Upper lobe of right lung (tissue), 1 donor: ENCODE measurements at regions not wholly inside any gene's neighbourhood (a gene's known extent, or its start where the extent isn't known, plus 50 kb on each side); places are given as distances from the start of the nearest gene placed in this dataset.
"Not testable (repeated sequence)": the region's sequence is repeated elsewhere in the genome, so short reads cannot be mapped to it uniquely, and the experiment has no call there.

Source experiments
- ATAC-seq: fragments of 200-7000 bp; cut with Tn5 transposase; one replicate; pipeline ENCODE4 v1.9.1; 2020; ENCODE audit warnings: mild to moderate bottlenecking, moderate library complexity
- DNase-seq: peaks from one replicate; pipeline ENCODE4 v3.0.0-alpha.2; 2020
- H3K27ac ChIP-seq: fragments of 200-600 bp; one replicate; pipeline ENCODE4 v1.8.0; 2022
- H3K27me3 ChIP-seq: fragments of 200-600 bp; one replicate; pipeline ENCODE4 v1.8.0; 2022; ENCODE audit warnings: mild to moderate bottlenecking
- H3K36me3 ChIP-seq: fragments of 200-600 bp; one replicate; pipeline ENCODE4 v1.8.0; 2022
- H3K4me1 ChIP-seq: fragments of 200-600 bp; one replicate; pipeline ENCODE4 v1.8.0; 2022
- H3K4me3 ChIP-seq: fragments of 200-600 bp; one replicate; pipeline ENCODE4 v1.8.0; 2022; ENCODE audit warnings: mild to moderate bottlenecking
- H3K9me3 ChIP-seq: fragments of 200-600 bp; one replicate; pipeline ENCODE4 v1.8.0; 2022
- intact Hi-C: fragments of 100-400 bp; cut with DNase I; formaldehyde crosslinking; loops from one replicate; pipeline ENCODE4 v1.11.0; 2022
- TF ChIP-seq, protein P1 (sequence below): fragments of 200-600 bp; IDR thresholded peaks from one replicate; pipeline ENCODE4 v1.8.0; 2022; ENCODE audit warnings: antibody characterized with exemption
- donor health status: DM: no; HTN: yes; CAD: no; lungs with severe emphysema.

- Histone ChIP-seq H3K4me1 (no peaks in the 10 kb centered on the region), H3K27me3 (no peaks in the 10 kb centered on the region), H3K27ac (no peak overlapping the region), H3K4me3 (no peak overlapping the region), H3K9me3 (no peaks in the 10 kb centered on the region), H3K36me3 (no peaks in the 10 kb centered on the region)
- DNase-seq (no peak), ATAC-seq (no peak)
- TF ChIP-seq, protein P1, sequence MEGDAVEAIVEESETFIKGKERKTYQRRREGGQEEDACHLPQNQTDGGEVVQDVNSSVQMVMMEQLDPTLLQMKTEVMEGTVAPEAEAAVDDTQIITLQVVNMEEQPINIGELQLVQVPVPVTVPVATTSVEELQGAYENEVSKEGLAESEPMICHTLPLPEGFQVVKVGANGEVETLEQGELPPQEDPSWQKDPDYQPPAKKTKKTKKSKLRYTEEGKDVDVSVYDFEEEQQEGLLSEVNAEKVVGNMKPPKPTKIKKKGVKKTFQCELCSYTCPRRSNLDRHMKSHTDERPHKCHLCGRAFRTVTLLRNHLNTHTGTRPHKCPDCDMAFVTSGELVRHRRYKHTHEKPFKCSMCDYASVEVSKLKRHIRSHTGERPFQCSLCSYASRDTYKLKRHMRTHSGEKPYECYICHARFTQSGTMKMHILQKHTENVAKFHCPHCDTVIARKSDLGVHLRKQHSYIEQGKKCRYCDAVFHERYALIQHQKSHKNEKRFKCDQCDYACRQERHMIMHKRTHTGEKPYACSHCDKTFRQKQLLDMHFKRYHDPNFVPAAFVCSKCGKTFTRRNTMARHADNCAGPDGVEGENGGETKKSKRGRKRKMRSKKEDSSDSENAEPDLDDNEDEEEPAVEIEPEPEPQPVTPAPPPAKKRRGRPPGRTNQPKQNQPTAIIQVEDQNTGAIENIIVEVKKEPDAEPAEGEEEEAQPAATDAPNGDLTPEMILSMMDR = no peak
- intact Hi-C loops = no loop called here
Measured at GRCh38 chrX:821327-822107, 190.9 kb downstream of the SHOX start.

- intact Hi-C loops = no loop called here
- Histone ChIP-seq H3K4me1 (no peaks in the 10 kb centered on the region), H3K27ac (no peak overlapping the region), H3K27me3 (no peaks in the 10 kb centered on the region), H3K4me3 (no peak overlapping the region), H3K36me3 (no peaks in the 10 kb centered on the region), H3K9me3 (no peaks in the 10 kb centered on the region)
- TF ChIP-seq, protein P1 = no peak
- no peak for DNase-seq
- no peak for ATAC-seq
Measured at GRCh38 chrX:819684-820083, 189.1 kb downstream of the SHOX start.

- no peaks in the 10 kb centered on the region for H3K36me3 ChIP-seq
- H3K27ac ChIP-seq = no peak overlapping the region
- DNase-seq = no peak
- no peak overlapping the region for H3K4me3 ChIP-seq
- no peaks in the 10 kb centered on the region for H3K4me1 ChIP-seq
- H3K27me3 ChIP-seq = no peaks in the 10 kb centered on the region
- H3K9me3 ChIP-seq = no peaks in the 10 kb centered on the region
- intact Hi-C loops = no loop called here
- no peak for ATAC-seq
- TF ChIP-seq, protein P1 = no peak
Measured at GRCh38 chrX:817759-818300, 187.2 kb downstream of the SHOX start.

DNA sequence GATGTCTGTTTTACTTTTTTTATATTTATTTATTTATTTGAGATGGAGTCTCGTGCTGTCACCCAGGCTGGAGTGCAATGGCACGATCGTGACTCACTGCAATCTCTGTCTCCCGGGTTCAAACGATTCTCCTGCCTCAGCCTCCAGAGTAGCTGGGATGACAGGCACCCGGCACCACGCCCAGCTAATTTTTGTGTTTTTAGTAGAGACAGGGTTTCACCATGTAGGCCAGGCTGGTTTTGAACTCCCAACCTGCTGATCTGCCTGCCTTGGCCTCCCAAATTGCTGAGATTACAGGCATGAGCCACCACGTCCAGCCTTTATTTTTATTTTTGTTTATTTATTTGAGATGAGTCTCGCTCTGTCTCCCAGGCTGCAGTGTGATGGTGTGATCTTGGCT is 186.6 kb downstream of the SHOX start:
- DNase-seq = not testable (repeated sequence)

DNA sequence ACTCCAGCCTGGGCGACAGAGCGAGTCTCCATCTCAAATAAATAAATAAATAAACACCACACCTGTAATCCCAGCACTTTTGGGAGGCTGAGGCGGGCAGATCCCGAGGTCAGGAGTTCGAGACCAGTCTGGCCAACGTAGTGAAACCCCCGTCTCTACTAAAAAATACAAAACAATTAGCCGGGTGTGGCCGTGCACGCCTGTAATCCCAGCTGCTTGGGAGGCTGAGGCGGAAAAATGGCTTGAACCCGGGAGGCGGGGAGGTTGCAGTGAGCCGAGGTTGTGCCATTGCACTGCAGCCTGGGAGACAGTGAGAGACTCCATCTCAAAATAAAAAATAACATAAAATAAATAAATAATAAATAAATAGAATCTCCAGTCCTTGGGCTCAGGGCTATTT is 185.8 kb downstream of the SHOX start:
- no peak overlapping the region for H3K4me3 ChIP-seq
- no peak for DNase-seq
- ATAC-seq = no peak
- H3K27ac ChIP-seq = no peak overlapping the region
- TF ChIP-seq, protein P1 = no peak
- intact Hi-C loops = no loop called here
- no peaks in the 10 kb centered on the region for H3K27me3 ChIP-seq
- no peaks in the 10 kb centered on the region for H3K4me1 ChIP-seq
- no peaks in the 10 kb centered on the region for H3K36me3 ChIP-seq
- no peaks in the 10 kb centered on the region for H3K9me3 ChIP-seq

More for the DNA sequence above, 186.6 kb downstream of the SHOX start:
- H3K9me3 ChIP-seq, H3K27ac ChIP-seq, H3K4me1 ChIP-seq, H3K36me3 ChIP-seq, ATAC-seq, intact Hi-C loops, H3K4me3 ChIP-seq, H3K27me3 ChIP-seq: not testable (repeated sequence)

GRCh38 chrX:810186-810585 is 179.6 kb downstream of the SHOX start:
- H3K4me3 ChIP-seq = no peak overlapping the region
- TF ChIP-seq, protein P1 = no peak
- no peaks in the 10 kb centered on the region for H3K9me3 ChIP-seq
- no peaks in the 10 kb centered on the region for H3K36me3 ChIP-seq
- no peaks in the 10 kb centered on the region for H3K27me3 ChIP-seq
- ATAC-seq (no peak), DNase-seq (no peak)
- H3K4me1 ChIP-seq = no peaks in the 10 kb centered on the region
- no peak overlapping the region for H3K27ac ChIP-seq
- intact Hi-C loops = no loop called here
